ENCODE measurements at regions not wholly inside any gene's neighbourhood (a gene's known extent, or its start where the extent isn't known, plus 50 kb on each side); places are given as distances from the start of the nearest gene placed in this dataset.

- TF ChIP-seq POLR2A (IDR thresholded peaks at IDR 0.05; ENCODE audit: low read length) (no peak), GATA1 (IDR thresholded peaks at IDR 0.05; ENCODE audit: low read depth, low read length) (no peak)
Measured at GRCh38 chr12:115174920-115175319, 490.9 kb upstream of the TBX3 start.

Data from erythroblast (primary cell).